HG03196 (cell line): ENCODE measurements at regions not wholly inside any gene's neighbourhood (a gene's known extent, or its start where the extent isn't known, plus 50 kb on each side); places are given as distances from the start of the nearest gene placed in this dataset.
A peak's percentile ranks its signal among the peaks of the same experiment; 100 is the strongest.
"Not testable (repeated sequence)": the region's sequence is repeated elsewhere in the genome, so short reads cannot be mapped to it uniquely, and the experiment has no call there.

ENCODE experiments used
- ATAC-seq: cut with Tn5 transposase; IDR thresholded peaks from one replicate; pipeline ENCODE4 v1.9.1; 2021; ENCODE audit not compliant: unreplicated experiment

DNA sequence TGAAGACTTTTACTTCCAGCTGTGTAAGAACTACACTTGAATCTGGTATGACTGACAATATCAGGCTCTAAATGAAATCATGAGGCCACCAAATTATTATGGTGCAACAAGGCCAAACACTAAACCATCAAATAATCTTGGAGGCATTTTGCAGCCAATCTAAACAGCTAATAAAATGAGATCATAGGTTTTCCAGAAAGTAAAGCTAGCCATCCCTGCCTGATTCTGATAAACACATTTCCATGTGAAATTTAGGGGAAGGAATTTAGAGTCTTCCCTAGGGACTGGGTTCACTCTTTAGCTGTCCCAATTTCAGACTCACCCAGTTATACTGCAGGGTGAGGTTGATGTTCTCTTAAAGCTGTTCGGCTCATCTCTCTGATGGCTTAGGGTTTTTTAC is 190.3 kb upstream of the TMEM196 start:
- no peak for ATAC-seq

DNA sequence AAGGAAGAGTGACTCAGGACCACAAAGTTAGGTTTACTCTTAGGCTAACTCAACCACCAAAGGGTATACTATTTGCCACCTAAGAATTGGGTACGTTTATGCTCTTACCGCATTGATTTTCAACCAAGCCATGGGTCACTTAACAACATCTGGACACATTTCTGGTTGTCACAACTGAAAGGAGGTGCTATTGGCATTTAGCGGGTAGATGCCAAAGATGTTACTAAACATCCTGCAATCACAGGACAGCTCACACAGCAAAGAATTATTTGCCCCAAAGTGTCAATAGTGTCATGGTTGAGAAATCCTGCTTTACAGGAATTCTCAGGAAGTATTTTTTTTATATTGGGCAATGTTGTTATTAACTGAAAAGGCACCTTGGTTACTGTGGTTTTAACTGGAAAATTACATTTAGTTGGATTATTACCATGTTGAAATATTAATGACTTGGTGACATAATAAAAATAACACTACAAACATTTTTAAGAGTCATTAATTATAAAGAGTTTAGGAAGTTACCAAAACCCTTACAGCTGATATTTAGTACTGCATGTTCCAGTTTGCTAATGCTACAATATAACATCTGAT is 185.0 kb upstream of the TMEM196 start:
- ATAC-seq, result no peak

DNA sequence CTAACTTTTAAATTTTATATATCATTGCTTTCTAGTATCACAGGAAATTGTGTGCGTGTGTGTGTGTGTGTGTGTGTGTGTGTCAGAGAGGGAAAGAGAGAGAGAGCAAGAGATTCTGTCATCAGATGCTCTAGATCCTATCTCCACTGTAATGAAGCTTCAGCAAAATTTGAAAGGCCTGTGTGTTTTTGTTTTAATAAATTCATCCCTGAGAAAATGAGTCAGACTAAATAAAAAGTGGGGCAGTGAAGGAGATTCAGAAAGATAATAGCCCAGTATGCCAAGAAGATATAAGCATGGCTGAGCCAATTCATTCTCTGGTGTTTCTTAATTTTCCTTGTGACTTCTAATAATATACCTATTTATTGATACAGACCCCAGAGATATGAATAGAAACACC is 184.2 kb upstream of the TMEM196 start:
- no peak for ATAC-seq

DNA sequence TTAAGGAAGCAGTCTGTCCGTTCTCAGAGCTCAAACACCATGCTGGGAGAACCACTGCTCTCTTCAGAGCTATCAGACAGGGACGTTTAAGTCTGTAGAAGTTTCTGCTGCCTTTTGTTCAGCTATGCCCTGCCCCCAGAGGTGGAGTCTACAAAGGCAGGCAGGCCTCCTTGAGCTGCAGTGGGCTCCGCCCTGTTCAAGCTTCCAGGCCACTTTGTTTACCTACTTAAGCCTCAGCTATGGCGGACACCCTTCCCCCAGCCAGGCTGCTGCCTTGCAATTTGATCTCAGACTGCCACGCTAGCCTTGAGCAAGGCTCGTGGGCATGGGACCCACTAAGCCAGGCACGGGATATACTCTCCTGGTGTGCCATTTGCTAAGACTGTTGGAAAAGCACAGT is 180.7 kb upstream of the TMEM196 start:
- not testable (repeated sequence) for ATAC-seq

DNA sequence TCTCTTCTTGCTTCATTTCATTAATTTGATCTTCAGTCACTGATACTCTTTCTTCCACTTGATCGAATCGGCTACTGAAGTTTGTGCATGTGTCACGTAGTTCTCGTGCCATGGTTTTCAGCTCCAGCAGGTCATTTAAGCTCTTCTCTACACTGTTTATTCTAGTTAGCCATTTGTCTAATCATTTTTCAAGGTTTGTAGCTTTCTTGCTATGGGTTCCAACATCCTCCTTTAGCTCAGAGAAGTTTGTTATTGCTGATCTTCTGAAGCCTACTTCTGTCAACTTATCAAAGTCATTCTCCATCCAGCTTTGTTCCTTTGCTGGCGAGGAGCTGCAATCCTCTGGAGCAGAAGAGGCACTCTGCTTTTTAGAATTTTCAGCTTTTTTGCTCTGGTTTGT is 180.0 kb upstream of the TMEM196 start:
- not testable (repeated sequence) for ATAC-seq

DNA sequence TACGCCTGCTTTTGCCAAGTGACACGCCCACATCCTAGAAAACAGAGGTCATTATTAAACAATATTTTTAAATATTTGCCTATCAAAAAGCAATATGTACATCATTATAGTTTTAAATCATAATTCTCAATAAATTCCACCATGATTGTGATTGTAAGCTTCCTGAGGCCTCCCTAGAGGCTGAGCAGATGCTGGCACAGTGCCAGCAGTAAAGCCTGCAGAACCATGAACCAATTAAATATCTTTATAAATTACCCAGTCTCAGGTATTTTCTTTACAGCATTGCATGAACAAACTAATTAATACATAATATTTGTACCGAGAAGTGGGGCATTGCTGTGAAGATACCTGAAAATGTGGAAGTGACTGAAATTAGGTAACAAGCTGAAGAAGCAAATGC is 174.7 kb upstream of the TMEM196 start:
- ATAC-seq, result no peak

DNA sequence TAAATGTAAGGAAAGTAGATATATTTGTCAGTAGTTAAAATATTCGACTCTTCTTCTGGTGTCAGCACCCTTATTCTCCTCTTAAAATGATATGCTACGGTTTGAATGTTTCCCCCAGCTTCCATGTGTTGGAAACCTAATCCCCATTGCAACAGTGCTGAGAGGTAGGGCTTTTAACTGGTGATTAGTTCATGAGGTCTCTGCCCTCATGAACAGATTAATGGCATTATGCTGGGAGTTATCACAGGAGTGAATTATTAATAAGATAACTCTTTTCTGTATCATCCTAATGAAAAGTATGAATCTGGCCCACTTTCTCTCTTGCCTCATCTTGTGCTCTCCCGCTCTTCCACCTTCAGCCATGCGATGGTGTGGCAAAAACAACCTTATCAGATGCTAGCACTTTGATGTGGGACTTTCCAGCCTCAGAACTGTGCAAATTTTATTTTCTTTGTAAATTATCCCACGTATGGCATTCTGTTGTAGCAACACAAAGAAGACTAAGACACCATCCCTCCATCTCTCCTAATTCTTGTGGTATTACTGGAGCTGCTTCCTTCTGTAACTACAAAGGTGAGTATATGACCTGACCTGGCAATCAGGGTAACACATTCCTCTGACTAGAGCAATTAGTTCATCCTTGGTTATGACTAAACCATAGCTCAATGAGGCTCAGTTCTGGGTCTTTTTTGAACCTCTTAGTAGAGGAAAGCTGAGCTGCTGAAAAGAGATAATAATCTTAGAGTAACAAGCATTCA is 171.1 kb upstream of the TMEM196 start:
- ATAC-seq, result no peak

DNA sequence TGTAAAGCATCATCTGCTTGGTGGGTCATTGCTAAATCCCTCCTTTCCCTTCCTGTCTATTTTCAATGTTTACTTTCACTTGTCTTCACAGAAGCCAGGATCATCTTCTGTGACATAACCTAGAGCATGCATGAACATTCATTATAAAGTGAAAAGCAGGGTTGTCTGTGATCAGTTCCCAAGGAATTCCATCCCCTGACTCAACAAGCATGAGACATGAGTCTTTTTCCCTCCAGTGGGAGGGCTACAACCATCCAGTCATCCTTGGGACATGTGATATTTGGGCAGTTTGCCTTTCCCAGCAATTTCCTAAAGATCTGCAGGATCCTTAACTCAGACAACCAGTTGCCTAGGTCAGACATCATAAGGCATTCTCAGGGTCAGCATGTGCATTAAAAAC is 166.3 kb upstream of the TMEM196 start:
- no peak for ATAC-seq

DNA sequence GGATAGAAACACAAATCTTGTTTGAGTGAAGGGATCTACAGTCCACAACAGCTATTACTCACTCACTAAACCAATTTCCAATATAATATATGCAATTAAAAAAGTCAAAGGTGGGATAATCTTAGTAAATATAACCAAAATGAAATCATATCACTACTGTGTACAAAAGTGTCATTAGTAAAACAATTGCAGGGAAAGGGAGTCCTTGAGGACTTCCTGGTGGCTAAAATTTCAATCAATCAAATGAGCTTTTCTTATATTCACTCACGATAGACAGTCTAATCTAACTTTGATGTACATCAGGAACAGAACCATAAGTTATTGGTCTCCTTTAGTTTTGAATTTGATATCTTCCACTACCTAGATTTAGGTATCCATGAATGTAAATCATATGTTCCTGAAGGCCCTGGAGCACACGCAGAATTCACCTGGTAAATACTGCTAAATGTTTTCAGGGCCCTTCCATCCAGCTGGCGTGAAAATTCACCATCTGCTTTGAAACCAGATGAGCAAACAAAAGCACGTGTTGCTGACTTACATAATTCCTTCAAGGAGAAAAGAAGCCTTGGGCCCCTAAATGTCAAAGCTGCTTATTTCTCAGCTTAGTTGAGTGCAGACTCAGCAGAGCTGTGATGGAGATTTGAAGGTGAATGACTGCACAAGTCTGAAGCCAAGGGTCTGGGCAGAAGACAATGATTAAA is 159.3 kb upstream of the TMEM196 start:
- ATAC-seq, result no peak

DNA sequence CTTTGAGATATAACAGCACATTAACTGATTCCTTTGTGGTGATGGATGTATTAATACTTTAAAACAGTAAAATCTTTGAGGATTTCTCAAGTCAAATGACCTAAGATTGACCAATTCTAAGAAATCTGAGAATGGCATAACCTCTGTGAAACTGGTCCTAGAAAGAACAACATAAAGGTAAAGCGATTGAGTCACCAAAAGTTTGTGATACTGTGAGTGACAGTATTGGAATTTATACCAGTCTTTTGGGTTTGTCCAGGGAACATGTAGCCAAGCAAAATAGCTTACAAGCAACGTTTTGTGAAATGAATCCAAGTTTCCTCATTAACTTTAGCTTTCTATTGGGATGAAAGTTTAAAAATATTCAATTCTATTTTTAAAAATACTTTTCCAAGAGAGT is 157.4 kb upstream of the TMEM196 start:
- no peak for ATAC-seq

DNA sequence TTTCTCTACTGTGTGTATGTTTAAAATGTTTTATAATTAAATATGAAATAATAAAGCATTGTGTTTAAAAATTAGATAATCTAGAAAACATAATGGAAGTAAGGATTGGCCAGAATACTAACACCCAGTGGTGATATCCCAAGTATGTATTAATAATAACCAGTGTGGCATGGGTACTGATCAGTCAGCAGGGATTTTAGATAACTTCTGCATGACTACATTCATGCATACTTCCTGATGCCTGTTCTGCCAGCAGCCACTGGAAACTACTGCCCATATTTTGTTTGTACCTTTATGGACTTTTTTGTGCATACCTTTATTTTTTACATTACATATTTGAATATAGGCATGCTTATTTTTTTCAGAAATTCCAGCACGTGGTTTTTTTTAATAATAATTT is 156.6 kb upstream of the TMEM196 start:
- no peak for ATAC-seq

DNA sequence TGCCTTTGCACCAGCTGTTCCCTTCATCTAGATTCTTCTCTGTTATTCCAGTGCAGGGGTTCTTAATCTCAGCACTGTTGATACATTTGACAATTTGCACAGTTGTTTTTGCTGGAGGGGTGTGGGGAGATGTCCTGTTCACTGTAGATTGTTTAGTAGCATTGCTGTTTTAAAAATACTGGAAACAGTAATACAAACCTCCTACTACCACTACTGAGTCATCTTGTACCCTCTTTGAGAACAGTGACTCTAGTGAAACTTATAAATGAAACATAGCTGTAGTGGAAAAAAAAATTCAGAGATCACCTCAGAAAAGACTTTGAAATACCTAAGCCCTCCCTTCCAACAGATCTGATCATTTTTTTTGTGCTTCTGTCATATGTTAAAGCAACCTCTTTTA is 154.8 kb upstream of the TMEM196 start:
- peak; percentile 94 for ATAC-seq

DNA sequence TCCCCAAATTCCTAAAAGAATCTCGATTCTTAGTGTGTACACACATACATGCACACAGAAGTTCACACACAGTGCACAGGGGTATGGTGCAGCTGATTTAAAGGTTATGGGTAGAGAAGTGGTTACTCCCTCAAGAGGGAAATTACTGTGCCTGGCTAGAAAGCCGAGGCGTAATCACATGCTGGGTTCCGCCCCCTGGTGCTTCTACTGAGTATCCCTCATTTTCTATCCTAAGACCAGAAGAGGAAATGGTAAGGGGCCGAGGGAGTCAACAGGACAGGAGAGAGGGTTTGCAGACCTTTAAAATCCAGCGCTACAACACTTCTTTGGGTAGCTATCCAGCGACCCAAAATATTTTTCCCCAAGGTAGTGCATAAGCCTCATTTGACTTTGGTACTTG is 147.3 kb upstream of the TMEM196 start:
- no peak for ATAC-seq

DNA sequence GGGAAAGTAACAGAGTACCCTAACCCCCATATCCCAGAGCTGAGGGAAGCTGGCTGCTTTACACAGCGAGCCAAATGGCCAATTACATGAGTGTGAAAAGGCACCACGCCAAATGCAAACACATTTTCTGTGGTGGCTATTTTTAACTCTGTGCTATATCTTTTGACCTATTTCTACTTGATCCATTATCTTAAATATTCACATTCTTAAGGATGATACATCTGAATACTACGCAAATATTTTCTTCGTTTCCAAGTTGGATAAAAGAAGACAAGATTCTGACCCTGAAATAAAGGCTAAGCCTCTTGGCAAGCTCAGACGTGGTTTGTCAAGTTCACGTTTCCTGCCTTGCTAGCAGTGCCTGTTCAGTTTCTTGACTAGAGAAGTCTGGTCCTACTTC is 146.7 kb upstream of the TMEM196 start:
- no peak for ATAC-seq

DNA sequence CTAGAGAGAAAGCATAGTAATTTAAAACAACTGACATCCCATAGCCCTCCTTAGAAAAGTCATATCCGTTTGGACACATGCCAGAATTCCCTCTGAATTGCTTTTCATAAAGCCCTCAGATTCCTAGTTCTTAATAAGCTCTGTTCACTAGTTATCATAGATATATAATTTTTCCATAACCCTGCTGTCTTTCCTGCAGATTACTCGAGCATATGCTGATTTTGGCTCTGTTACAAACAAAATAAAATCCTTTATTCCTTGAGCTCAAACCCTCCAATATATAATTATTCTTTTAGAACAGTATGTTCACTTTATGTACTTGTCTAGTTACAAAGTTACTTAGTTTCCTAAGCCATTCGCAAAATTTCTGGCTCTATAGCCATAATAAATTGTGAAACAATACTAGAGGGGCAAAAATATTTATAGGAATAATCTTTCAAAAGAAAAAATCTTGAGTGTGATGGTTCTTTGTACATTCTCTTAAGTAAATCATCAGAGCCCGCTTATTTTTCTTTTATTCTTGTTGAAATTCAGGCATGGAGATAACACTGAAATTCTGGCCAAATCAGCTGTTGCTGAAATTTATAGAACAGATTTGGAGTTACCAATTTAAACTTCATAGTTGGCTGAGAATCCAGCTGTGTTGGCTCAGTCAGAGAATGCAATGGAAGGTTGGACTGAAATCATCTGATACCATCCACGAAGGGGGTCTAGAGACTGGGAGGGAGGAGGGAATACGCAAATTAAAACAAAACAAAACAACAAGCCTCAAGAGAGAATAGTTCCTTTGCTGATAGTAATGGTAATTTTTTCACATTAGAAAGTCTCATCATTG is 146.1 kb upstream of the TMEM196 start:
- no peak for ATAC-seq

DNA sequence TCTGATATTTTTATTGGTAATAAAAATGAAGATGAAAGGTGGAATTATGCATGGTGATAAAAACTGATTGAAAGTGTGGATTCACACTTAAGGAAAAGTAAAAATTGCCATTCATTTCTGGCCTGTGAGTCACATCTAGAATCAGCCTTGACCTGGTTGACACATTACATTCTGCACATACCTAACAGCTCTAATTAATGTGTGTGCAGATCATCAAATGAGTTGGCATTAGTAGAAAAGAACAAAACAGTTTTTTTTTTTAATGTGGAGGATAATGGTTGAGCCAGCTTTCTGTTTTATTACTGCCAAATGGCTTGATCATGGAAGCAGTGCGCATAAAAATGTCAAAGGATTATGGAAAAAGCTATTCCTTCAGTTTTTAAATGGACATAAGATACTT is 142.6 kb upstream of the TMEM196 start:
- no peak for ATAC-seq

DNA sequence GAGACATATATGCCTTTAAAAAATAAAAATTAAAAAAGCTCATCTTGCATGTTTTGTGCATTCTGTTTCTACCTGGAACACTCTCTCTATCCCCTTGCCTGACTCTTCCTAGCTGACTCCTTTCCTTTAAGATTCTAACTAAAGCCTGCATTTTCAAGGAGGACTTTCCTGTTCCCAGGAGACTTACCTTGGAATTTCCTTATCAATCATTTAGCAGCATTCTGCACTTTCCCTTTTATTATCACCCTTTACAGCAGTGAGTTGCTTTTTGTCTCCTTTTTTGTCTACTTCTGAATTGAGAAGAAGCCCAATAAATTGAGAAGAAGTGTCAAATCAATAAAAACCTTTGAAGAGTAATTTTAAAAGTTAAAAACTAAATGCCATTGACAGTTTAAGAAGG is 142.2 kb upstream of the TMEM196 start:
- no peak for ATAC-seq

DNA sequence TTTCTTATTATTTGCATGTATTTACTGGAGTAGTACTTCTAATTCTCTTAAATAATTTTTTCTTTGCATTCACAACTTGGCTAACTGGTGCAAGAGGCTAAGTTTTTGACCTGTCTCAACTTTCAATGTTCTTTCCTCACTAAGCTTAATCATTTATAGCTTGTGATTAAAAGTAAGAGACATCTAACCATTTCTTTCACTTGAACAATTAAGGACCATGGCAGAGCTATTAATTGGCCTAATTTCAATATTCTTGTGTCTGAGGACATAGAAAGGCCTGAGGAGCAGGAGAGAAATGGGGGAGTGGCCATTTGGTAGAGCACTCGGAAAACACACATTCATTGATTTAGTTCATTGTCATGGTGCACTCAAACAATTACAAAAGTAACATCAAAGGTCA is 141.4 kb upstream of the TMEM196 start:
- ATAC-seq, result no peak

DNA sequence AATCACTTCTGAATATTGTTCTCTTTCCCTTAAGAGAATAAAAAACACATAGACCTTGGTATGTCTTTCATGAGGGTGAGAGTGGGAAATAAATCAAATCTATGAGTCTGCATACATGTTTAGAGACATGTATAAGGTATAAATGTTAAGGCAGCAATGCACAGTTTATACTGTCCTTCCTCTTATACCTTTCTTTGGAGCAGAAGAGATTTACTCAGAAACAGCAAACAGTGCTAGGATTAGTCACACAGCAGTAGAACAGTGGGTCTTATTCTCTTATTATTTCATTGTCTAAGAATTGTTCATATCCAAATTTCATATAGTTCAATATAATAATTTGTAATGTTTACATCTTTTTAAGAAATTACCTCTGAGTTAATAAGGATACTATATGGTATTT is 126.7 kb upstream of the TMEM196 start:
- ATAC-seq, result no peak

DNA sequence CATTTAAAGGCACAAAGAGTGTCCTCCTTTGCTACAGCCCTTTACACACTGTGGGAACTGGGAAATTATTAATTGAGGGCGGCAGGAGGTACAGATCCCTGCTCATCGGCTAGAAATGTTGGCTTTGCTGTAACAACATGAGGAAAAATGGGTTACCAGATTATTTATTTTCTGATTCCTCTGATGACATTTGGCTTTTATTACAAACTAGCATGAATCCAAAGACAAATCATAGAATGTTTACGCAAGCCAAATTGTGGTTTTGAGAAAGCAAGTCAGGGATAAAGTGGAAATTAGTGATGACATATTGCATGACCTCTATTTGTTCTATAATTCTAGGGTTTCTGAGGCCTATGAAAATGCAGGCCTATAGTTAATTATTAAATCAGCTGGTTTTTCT is 126.1 kb upstream of the TMEM196 start:
- ATAC-seq, result no peak

DNA sequence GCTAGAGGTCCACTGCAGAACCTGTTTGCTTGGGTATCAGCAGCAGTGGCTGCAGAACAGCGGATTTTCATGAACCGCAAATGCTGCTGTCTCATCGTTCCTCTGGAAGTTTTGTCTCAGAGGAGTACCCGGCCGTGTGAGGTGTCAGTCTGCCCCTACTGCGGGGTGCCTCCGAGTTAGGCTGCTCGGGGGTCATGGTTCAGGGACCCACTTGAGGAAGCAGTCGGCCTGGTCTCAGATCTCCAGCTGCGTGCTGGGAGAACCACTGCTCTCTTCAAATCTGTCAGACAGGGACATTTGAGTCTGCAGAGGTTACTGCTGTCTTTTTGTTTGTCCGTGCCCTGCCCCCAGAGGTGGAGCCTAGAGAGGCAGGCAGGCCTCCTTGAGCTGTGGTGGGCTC is 109.5 kb upstream of the TMEM196 start:
- ATAC-seq, result not testable (repeated sequence)

DNA sequence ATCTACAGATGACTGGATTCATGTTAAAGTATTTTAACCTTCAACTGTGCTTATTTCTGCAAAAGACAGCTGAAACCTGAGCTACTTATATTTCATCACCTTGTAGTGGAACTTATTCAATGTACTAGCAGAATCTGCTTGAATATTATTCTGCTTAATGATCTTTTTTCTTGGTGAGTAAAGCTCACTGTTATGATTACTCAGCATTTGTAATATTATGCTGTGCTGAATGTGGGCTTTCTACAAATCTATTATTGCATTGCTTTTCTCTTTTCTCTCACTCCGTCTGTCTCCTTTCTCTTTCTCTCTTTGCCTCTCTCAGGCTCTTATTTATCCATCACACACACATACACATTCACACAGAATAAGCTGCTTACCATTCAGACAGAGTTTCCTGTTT is 98.7 kb upstream of the TMEM196 start:
- no peak for ATAC-seq
